ENCODE measurements at regions not wholly inside any gene's neighbourhood (a gene's known extent, or its start where the extent isn't known, plus 50 kb on each side); places are given as distances from the start of the nearest gene placed in this dataset.

DNA sequence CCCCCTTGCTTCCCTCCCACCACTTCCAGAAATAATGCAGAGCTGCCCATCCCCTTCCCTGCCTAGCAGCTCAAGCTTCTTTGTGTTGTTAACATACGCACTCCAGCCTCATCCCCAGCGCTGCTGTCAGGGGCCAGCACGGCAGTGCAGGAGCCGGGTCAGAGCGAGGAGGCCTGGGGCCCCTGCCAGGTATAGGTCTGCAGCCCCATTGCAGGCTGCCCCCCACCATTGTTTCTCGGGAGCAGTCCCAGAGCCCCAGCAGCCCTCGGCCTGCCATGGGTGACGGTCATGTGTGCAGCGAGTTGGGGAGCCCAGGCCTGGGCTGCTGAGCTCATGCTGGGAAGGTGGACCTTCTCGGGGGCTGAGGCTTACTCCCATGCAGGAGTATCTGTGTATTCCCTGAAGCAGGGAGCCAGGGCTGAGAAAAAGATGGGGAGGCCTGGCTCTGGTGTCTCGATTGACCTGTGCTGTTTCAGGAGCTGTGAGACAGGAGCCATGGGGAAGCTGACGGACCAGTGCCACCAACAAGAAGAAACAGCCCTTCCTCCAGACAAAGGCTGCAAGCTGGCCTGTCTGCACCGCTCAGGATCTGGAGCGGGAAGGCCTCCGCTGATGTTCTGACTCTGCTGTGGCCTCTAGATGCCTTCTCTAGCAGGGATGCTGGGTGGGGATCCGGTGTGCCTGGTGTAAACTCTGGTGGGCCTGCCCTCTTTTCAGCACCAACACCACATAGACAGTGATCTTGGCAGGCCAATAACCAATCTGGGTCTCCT is 220.5 kb upstream of the B3GAT1 start:
- TF ChIP-seq, protein P1, sequence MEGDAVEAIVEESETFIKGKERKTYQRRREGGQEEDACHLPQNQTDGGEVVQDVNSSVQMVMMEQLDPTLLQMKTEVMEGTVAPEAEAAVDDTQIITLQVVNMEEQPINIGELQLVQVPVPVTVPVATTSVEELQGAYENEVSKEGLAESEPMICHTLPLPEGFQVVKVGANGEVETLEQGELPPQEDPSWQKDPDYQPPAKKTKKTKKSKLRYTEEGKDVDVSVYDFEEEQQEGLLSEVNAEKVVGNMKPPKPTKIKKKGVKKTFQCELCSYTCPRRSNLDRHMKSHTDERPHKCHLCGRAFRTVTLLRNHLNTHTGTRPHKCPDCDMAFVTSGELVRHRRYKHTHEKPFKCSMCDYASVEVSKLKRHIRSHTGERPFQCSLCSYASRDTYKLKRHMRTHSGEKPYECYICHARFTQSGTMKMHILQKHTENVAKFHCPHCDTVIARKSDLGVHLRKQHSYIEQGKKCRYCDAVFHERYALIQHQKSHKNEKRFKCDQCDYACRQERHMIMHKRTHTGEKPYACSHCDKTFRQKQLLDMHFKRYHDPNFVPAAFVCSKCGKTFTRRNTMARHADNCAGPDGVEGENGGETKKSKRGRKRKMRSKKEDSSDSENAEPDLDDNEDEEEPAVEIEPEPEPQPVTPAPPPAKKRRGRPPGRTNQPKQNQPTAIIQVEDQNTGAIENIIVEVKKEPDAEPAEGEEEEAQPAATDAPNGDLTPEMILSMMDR (IDR thresholded peaks at IDR 0.05) = no peak
- TF ChIP-seq POLR2A (IDR thresholded peaks at IDR 0.05) = no peak

All from body of pancreas (tissue), 4 donors.